HG03045 (cell line): ENCODE measurements at regions not wholly inside any gene's neighbourhood (a gene's known extent, or its start where the extent isn't known, plus 50 kb on each side); places are given as distances from the start of the nearest gene placed in this dataset.
"Not testable (repeated sequence)": the region's sequence is repeated elsewhere in the genome, so short reads cannot be mapped to it uniquely, and the experiment has no call there.

Source experiments
- ATAC-seq: cut with Tn5 transposase; IDR thresholded peaks from one replicate; pipeline ENCODE4 v1.9.1; 2021; ENCODE audit warnings: mild to moderate bottlenecking, moderate library complexity; ENCODE audit not compliant: unreplicated experiment

DNA sequence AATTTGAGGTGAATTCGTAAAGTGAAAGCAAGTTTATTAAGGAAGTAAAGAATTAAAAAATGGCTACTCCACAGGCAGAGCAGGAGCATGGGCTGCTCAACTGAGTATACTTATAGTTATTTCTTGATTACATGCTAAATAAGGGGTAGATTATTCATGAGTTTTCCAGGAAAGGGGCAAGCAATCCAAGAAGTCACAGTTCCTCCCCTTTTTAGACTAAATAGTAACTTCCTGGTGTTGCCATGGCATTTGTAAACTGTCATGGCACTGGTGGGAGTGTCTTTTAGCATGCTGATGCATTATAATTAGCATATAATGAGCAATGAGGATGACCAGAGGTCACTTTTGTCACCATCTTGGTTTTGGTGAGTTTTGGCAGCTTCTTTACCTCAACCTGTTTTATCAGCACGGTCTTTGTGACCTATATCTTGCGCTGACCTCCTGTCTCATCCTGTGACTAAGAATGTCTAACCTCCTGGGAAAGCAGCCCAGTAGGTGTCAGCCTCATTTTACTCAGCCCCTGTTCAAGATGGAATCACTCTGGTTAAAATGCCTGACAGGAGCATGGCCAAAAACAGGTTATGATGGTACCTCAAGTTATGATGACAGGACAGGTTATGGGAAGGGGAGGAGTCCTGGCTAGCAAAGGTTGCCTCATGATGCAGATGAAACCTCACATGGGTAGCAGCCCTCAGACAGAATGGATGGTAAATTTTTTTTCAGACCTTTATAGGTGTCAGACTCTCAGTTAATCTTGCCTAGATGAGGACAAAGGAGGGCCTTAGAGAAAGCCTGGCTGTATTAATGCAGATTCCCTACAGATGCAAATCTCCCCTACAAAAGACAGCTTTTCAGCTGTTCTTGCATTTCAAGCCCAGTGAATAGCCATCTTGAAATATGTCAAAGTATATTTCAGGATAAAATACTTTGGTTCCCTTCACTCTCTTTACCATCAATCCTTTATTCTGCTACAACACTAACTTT lies 49.7 kb downstream of the SIPA1L2 start:
- ATAC-seq, result no peak

- ATAC-seq, result no peak
Measured at GRCh38 chr1:232579466-232579865, 50.5 kb downstream of the SIPA1L2 start.

GRCh38 chr1:232578651-232579195 lies 51.2 kb downstream of the SIPA1L2 start:
- ATAC-seq, result no peak

- no peak for ATAC-seq
Measured at GRCh38 chr1:232577772-232578171, 52.2 kb downstream of the SIPA1L2 start.

- no peak for ATAC-seq
Measured at GRCh38 chr1:232576537-232576936, 53.4 kb downstream of the SIPA1L2 start.

- ATAC-seq, result no peak
Measured at GRCh38 chr1:232575763-232576040, 54.2 kb downstream of the SIPA1L2 start.

GRCh38 chr1:232574889-232575762 lies 54.8 kb downstream of the SIPA1L2 start:
- ATAC-seq, result no peak

- no peak for ATAC-seq
Measured at GRCh38 chr1:232574077-232574476, 55.9 kb downstream of the SIPA1L2 start.

DNA sequence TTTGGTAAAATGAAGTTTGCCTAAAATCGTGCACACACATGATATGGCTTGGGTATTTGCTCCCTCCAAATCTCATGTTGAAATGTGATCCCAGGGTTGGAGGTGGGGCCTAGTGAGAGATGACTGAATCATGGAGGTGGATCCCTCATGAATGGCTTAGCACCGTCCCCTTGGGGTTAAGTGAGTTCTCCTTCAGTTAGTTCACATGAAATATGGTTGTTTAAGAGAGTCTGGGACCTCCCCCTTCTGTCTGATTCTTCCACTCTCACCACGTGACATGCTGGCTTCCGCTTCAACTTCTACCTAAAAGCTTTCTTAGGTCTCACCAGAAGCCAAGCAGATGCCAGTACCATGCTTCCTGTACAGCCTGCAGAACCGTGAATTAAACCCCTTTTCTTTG lies 58.4 kb downstream of the SIPA1L2 start:
- ATAC-seq, result no peak

DNA sequence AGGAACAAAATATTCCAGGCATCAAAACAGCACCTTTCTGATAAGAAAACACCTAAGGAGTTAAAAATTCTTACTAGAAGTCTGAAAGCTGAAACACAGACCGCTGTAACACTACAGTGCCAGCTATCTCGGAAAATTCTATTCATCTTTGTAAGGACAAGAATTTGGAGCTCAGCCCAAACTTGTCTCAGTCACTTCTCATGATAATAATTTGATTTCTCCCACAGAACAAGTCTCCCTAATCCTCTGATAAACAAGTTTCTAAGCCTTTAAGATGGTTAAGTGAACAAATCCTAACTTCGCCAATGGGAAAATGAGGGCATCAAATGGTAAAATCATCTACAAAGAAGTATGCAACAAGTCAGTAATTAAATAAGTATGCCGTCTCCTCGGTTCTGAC lies 59.9 kb downstream of the SIPA1L2 start:
- ATAC-seq, result no peak

GRCh38 chr1:232569554-232569921 lies 60.4 kb downstream of the SIPA1L2 start:
- ATAC-seq, result not testable (repeated sequence)

DNA sequence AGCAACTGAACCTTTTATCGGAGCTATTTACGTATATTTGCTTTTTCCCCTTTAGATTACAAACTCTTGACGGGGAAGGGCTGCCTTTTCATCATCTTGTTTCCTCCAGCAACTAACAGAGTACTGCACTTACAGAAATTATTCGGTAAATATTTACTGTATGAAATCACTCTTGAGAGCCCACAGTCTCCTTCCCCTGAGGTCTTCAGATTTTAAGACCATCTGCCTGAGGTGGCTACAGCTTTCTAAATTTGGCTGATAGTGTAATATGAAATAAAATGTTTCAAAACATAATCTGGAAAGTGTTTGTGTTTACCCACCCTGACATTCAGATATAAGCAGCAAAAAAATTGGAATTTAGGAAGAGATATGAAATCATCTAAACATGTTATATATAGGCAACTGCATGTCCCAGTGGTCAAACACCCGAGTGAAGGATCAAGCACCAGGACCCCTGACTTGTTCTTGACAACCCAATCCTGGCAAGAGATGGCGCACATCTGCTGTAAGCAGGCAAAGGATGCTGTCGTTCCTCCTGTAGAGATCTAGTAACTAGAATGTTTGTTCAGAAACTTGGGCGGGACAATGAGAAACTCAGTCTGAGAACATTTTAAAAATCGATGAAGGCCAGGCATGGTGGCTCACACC lies 60.9 kb downstream of the SIPA1L2 start:
- ATAC-seq, result no peak

DNA sequence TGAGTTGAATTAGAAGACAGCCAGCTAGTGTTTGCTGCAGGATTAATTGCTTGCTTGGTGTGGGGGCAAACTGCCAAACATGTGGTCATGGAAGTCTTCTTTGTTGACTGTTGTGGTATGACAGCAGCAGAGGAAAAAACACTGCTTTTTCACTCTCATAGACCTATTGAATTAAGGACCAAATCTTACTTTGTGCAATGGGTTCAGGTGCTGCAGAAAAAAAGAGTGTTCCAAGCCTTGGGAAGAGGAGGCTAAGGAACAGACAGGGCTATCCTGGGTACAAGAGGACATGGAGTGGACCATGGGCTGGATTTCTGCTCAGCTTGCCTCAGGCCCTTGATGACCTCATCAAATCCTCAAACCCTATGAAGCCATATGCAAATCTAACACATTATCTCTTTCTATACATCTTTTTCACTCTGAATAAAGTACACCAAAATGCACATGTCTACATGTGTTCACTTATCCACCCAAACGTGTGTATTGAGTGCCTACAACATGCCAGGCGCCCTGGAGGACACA lies 61.5 kb downstream of the SIPA1L2 start:
- no peak for ATAC-seq

DNA sequence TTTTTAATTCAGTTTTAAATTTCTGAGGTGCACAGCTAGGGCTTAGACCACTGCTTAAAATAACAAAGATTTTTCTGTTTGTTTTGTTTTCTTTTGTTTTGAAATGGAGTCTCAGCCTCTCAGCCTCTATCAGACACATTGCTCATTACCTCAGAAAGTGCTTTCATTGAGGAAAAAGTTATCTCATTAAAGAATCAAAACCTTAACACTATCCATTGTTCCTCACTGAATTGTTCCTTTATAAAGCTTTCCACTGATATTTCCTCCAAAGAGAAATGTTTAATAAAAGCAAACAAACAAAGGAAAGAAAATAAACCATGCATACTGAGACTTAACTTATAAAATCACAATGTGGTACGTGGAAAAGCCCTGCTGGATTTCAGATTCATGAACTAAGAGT lies 63.8 kb downstream of the SIPA1L2 start:
- ATAC-seq, result no peak

- ATAC-seq, result no peak
Measured at GRCh38 chr1:232562855-232563510, 67.0 kb downstream of the SIPA1L2 start.

- ATAC-seq, result no peak
Measured at GRCh38 chr1:232561381-232561780, 68.6 kb downstream of the SIPA1L2 start.

- ATAC-seq, result no peak
Measured at GRCh38 chr1:232560940-232561339, 69.0 kb downstream of the SIPA1L2 start.

GRCh38 chr1:232558954-232559353 lies 71.0 kb downstream of the SIPA1L2 start:
- ATAC-seq, result no peak

- ATAC-seq, result no peak
Measured at GRCh38 chr1:232557502-232558191, 72.3 kb downstream of the SIPA1L2 start.

- ATAC-seq, result no peak
Measured at GRCh38 chr1:232557096-232557495, 72.8 kb downstream of the SIPA1L2 start.
